WERI-Rb-1 (cell line): ENCODE measurements at regions not wholly inside any gene's neighbourhood (a gene's known extent, or its start where the extent isn't known, plus 50 kb on each side); places are given as distances from the start of the nearest gene placed in this dataset.

Experiments
- DNase-seq: peaks from one replicate; pipeline ENCODE4 v3.0.0-alpha.2; 2020
- H3K27ac ChIP-seq: fragments of 250-450 bp; sonication (Bioruptor Pico); 2 replicates; pipeline ENCODE4 v1.5.1; 2020; ENCODE audit warnings: mild to moderate bottlenecking, moderate library complexity
- H3K27me3 ChIP-seq: fragments of 250-450 bp; sonication (Bioruptor Pico); 2 replicates; pipeline ENCODE4 v1.5.1; 2021; ENCODE audit warnings: mild to moderate bottlenecking, low read depth, moderate library complexity; ENCODE audit not compliant: insufficient read depth, severe bottlenecking
- H3K36me3 ChIP-seq: fragments of 250-450 bp; sonication (Bioruptor Pico); 2 replicates; pipeline ENCODE4 v1.5.1; 2020; ENCODE audit warnings: mild to moderate bottlenecking, moderate library complexity
- H3K4me3 ChIP-seq: 2 replicates; pipeline ENCODE4 v1.5.1; 2011; ENCODE audit warnings: low read depth, mild to moderate bottlenecking, control low read depth, low read length
- H3K9me3 ChIP-seq: fragments of 250-450 bp; sonication (Bioruptor Pico); 2 replicates; pipeline ENCODE4 v1.5.1; 2021; ENCODE audit warnings: mild to moderate bottlenecking, moderate library complexity; ENCODE audit not compliant: severe bottlenecking
- CTCF ChIP-seq: IDR thresholded peaks from 2 replicates; pipeline ENCODE4 v1.5.1; 2011; ENCODE audit warnings: low read depth, mild to moderate bottlenecking, control low read depth, inconsistent platforms, low read length

- no peak for DNase-seq
- Histone ChIP-seq H3K27me3 (no peaks in the 10 kb centered on the region), H3K9me3 (no peaks in the 10 kb centered on the region), H3K4me3 (no peak overlapping the region), H3K27ac (no peak overlapping the region), H3K36me3 (no peaks in the 10 kb centered on the region)
- no peak for TF ChIP-seq CTCF
Measured at GRCh38 chr1:217066794-217067193, 343.6 kb upstream of the ESRRG start.

GRCh38 chr1:217063172-217063908 lies 340.1 kb upstream of the ESRRG start:
- Histone ChIP-seq H3K9me3 (no peaks in the 10 kb centered on the region), H3K27ac (no peak overlapping the region), H3K4me3 (no peak overlapping the region), H3K36me3 (no peaks in the 10 kb centered on the region), H3K27me3 (no peaks in the 10 kb centered on the region)
- no peak for TF ChIP-seq CTCF
- no peak for DNase-seq

GRCh38 chr1:217062586-217062985 lies 339.4 kb upstream of the ESRRG start:
- no peak overlapping the region for H3K27ac ChIP-seq
- DNase-seq: no peak
- H3K36me3 ChIP-seq: no peaks in the 10 kb centered on the region
- TF ChIP-seq CTCF: no peak
- H3K9me3 ChIP-seq: no peaks in the 10 kb centered on the region
- H3K27me3 ChIP-seq: no peaks in the 10 kb centered on the region
- no peak overlapping the region for H3K4me3 ChIP-seq

- Histone ChIP-seq H3K36me3 (no peaks in the 10 kb centered on the region), H3K27ac (no peak overlapping the region), H3K4me3 (no peak overlapping the region), H3K9me3 (no peaks in the 10 kb centered on the region), H3K27me3 (no peaks in the 10 kb centered on the region)
- no peak for TF ChIP-seq CTCF
- no peak for DNase-seq
Measured at GRCh38 chr1:217059401-217059800, 336.2 kb upstream of the ESRRG start.

- no peak for DNase-seq
- TF ChIP-seq CTCF: no peak
- H3K27ac ChIP-seq: no peak overlapping the region
Measured at GRCh38 chr1:217053676-217054075, 330.4 kb upstream of the ESRRG start.

GRCh38 chr1:217052626-217053025 lies 329.4 kb upstream of the ESRRG start:
- Histone ChIP-seq H3K9me3 (no peaks in the 10 kb centered on the region), H3K4me3 (no peak overlapping the region), H3K27me3 (no peaks in the 10 kb centered on the region), H3K27ac (no peak overlapping the region), H3K36me3 (no peaks in the 10 kb centered on the region)
- no peak for TF ChIP-seq CTCF
- DNase-seq: no peak

More at GRCh38 chr1:217053676-217054075, 330.4 kb upstream of the ESRRG start:
- H3K9me3 ChIP-seq: no peaks in the 10 kb centered on the region
- no peaks in the 10 kb centered on the region for H3K27me3 ChIP-seq
- H3K36me3 ChIP-seq: no peaks in the 10 kb centered on the region
- H3K4me3 ChIP-seq: no peak overlapping the region
